Vagina (tissue), 2 donors: ENCODE measurements at regions not wholly inside any gene's neighbourhood (a gene's known extent, or its start where the extent isn't known, plus 50 kb on each side); places are given as distances from the start of the nearest gene placed in this dataset.

Source experiments
- DNase-seq, 2 donors: peaks; one replicate each; pipeline ENCODE4 v3.0.0-alpha.2; 2017; ENCODE audit errors: extremely low spot score in 2 of 2
- H3K27ac ChIP-seq: fragments of 200-600 bp; sonication (generic); one replicate; pipeline ENCODE4 v1.5.1; 2019
- H3K27me3 ChIP-seq: fragments of 200-600 bp; sonication (generic); one replicate; pipeline ENCODE4 v1.5.1; 2019
- H3K36me3 ChIP-seq, 2 donors: fragments of 200-600 bp; sonication (generic); one replicate each; pipeline ENCODE4 v1.5.1; 2017 to 2019
- H3K4me1 ChIP-seq: fragments of 200-600 bp; sonication (generic); one replicate; pipeline ENCODE4 v1.5.1; 2019
- H3K4me3 ChIP-seq, 2 donors: fragments of 200-600 bp; sonication (generic); 1 replicate in 1 of 2; 2 replicates in 1 of 2; pipeline ENCODE4 v1.5.1; 2016 to 2019
- H3K9me3 ChIP-seq: fragments of 200-600 bp; sonication (generic); one replicate; pipeline ENCODE4 v1.5.1; 2019
- CTCF ChIP-seq, 3 experiments: fragments of 450-650 bp in 2 of 3; fragments of 200-600 bp in 1 of 3; sonication (generic) in 1 of 3; IDR thresholded peaks; one replicate each; pipeline ENCODE4 v1.5.1; 2017 to 2019; ENCODE audit warnings: antibody characterized with exemption in 3 of 3, mild to moderate bottlenecking in 2 of 3, moderate library complexity in 2 of 3
- POLR2A ChIP-seq, 2 donors: fragments of 450-650 bp; IDR thresholded peaks; one replicate each; pipeline ENCODE4 v1.6.1; 2017; ENCODE audit warnings: antibody characterized with exemption in 2 of 2, mild to moderate bottlenecking in 2 of 2, moderate library complexity in 2 of 2
- POLR2AphosphoS5 ChIP-seq, 2 donors: sonication (generic); formaldehyde crosslinking; IDR thresholded peaks; one replicate each; pipeline ENCODE4 v1.9.0; 2017; ENCODE audit warnings: antibody characterized with exemption in 2 of 2, mild to moderate bottlenecking in 2 of 2, low read depth in 1 of 2; ENCODE audit not compliant: insufficient read depth in 1 of 2
- intact Hi-C: fragments of 100-400 bp; cut with DNase I; formaldehyde crosslinking; loops from one replicate; pipeline ENCODE4 v1.15.1; 2023

- Histone ChIP-seq H3K36me3 (no peaks in the 10 kb centered on the region), H3K4me1 (peaks cover 28% of the 10 kb centered on the region), H3K27ac (no peak overlapping the region), H3K27me3 (no peaks in the 10 kb centered on the region), H3K9me3 (no peaks in the 10 kb centered on the region), H3K4me3 (no peak overlapping the region)
- intact Hi-C loops, result no loop called here
- no peak for TF ChIP-seq POLR2A (IDR thresholded peaks at IDR 0.05)
- TF ChIP-seq POLR2AphosphoS5 (IDR thresholded peaks at IDR 0.05; ENCODE audit: insufficient read depth in 1 of 2, low read depth in 1 of 2), result peak in 1 of 2 donors; percentile 70
- DNase-seq, result no peak
Observed at GRCh38 chr2:42117923-42118753, 51.0 kb upstream of the EML4 start.

- TF ChIP-seq POLR2A (IDR thresholded peaks at IDR 0.05) (no peak), CTCF (IDR thresholded peaks at IDR 0.05) (no peak), POLR2AphosphoS5 (IDR thresholded peaks at IDR 0.05; ENCODE audit: insufficient read depth in 1 of 2, low read depth in 1 of 2) (no peak)
- peaks cover 28% of the 10 kb centered on the region for H3K4me1 ChIP-seq
- H3K27ac ChIP-seq, result no peak overlapping the region
- no peaks in the 10 kb centered on the region for H3K9me3 ChIP-seq
- intact Hi-C loops, result no loop called here
- no peaks in the 10 kb centered on the region for H3K36me3 ChIP-seq
- H3K27me3 ChIP-seq, result no peaks in the 10 kb centered on the region
- H3K4me3 ChIP-seq, result no peak overlapping the region
- DNase-seq, result peak in 1 of 2 donors; percentile 2
Observed at GRCh38 chr2:42118754-42119569, 50.2 kb upstream of the EML4 start.
